ENCODE measurements at regions not wholly inside any gene's neighbourhood (a gene's known extent, or its start where the extent isn't known, plus 50 kb on each side); places are given as distances from the start of the nearest gene placed in this dataset.
"Not testable (repeated sequence)": the region's sequence is repeated elsewhere in the genome, so short reads cannot be mapped to it uniquely, and the experiment has no call there.

DNA sequence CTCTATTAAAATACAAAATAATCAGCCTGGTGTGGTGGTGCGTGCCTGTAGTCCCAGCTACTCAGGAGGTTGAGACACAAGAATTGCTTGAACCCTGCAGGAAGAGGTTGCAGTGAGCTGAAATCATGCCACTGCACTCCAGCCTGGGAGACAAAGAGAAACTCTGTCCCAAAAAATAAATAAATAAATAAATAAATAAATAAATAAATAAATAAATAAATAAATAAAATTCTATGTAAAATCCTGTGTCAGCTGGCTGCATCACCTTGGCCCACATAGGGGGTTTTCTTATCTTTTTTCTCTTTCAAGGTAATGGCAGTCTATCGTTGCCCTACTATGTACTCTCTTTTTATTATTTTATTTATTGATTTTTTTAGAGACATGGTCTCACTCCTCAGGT, 206.7 kb downstream of the ALG10 start:
- not testable (repeated sequence) for TF ChIP-seq PRDM10, IKZF3, ZNF596, PATZ1, CTCF, ZNF223, ZNF701, ZNF549 (tag by site-specific recombination; IDR thresholded peaks at IDR 0.05)
- TF ChIP-seq, protein P1, sequence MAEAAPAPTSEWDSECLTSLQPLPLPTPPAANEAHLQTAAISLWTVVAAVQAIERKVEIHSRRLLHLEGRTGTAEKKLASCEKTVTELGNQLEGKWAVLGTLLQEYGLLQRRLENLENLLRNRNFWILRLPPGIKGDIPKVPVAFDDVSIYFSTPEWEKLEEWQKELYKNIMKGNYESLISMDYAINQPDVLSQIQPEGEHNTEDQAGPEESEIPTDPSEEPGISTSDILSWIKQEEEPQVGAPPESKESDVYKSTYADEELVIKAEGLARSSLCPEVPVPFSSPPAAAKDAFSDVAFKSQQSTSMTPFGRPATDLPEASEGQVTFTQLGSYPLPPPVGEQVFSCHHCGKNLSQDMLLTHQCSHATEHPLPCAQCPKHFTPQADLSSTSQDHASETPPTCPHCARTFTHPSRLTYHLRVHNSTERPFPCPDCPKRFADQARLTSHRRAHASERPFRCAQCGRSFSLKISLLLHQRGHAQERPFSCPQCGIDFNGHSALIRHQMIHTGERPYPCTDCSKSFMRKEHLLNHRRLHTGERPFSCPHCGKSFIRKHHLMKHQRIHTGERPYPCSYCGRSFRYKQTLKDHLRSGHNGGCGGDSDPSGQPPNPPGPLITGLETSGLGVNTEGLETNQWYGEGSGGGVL (tag by site-specific recombination; IDR thresholded peaks at IDR 0.05): not testable (repeated sequence)
- TF ChIP-seq, protein P2, sequence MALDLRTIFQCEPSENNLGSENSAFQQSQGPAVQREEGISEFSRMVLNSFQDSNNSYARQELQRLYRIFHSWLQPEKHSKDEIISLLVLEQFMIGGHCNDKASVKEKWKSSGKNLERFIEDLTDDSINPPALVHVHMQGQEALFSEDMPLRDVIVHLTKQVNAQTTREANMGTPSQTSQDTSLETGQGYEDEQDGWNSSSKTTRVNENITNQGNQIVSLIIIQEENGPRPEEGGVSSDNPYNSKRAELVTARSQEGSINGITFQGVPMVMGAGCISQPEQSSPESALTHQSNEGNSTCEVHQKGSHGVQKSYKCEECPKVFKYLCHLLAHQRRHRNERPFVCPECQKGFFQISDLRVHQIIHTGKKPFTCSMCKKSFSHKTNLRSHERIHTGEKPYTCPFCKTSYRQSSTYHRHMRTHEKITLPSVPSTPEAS (tag by site-specific recombination; IDR thresholded peaks at IDR 0.05): not testable (repeated sequence)
